Esophagus (tissue), 2 donors: ENCODE measurements at regions not wholly inside any gene's neighbourhood (a gene's known extent, or its start where the extent isn't known, plus 50 kb on each side); places are given as distances from the start of the nearest gene placed in this dataset.
"Not testable (repeated sequence)": the region's sequence is repeated elsewhere in the genome, so short reads cannot be mapped to it uniquely, and the experiment has no call there.

Experiments used
- H3K27ac ChIP-seq, 2 donors: one replicate each; pipeline ENCODE4 v1.5.1; 2013; ENCODE audit warnings: low read depth in 2 of 2, mild to moderate bottlenecking in 2 of 2, inconsistent platforms in 1 of 2, low read length in 1 of 2, moderate library complexity in 1 of 2
- H3K27me3 ChIP-seq, 2 donors: one replicate each; pipeline ENCODE4 v1.6.1; 2013; ENCODE audit warnings: low read length in 2 of 2, control low read depth in 1 of 2, mild to moderate bottlenecking in 1 of 2; ENCODE audit not compliant: insufficient read depth in 2 of 2, control insufficient read depth in 1 of 2
- H3K36me3 ChIP-seq, 2 donors: one replicate each; pipeline ENCODE4 v1.6.1; 2013; ENCODE audit warnings: low read length in 1 of 2; ENCODE audit not compliant: control insufficient read depth in 2 of 2, insufficient read depth in 2 of 2
- H3K4me1 ChIP-seq, 2 donors: one replicate each; pipeline ENCODE4 v1.6.1; 2013; ENCODE audit warnings: low read length in 1 of 2; ENCODE audit not compliant: control insufficient read depth in 2 of 2, insufficient read depth in 2 of 2
- H3K4me3 ChIP-seq, 2 donors: one replicate each; pipeline ENCODE4 v1.5.1; 2013; ENCODE audit warnings: low read length in 2 of 2, mild to moderate bottlenecking in 2 of 2, low read depth in 1 of 2, moderate library complexity in 1 of 2
- H3K9me3 ChIP-seq, 2 donors: one replicate each; pipeline ENCODE4 v1.6.1; 2013; ENCODE audit warnings: mild to moderate bottlenecking in 2 of 2, low read depth in 1 of 2, low read length in 1 of 2, moderate library complexity in 1 of 2; ENCODE audit not compliant: control insufficient read depth in 2 of 2, insufficient read depth in 1 of 2
- WGBS, 2 donors: extraction: QIAGEN DNeasy Blood & Tissue Kit; methylation state at CpG; one replicate each; pipeline ENCODE4 v1.1.7; 2013; 5-methylcytosine and 5-hydroxymethylcytosine counted together
- donor health status: healthy with polysubstance abuse.
- donor health status: Bipolar disorder and iron deficiency.

GRCh38 chr2:126989064-126989463 is 90.4 kb downstream of the TEX51 start:
- not testable (repeated sequence) for H3K36me3 ChIP-seq, H3K27me3 ChIP-seq, H3K4me3 ChIP-seq, H3K27ac ChIP-seq, H3K4me1 ChIP-seq, H3K9me3 ChIP-seq
- 94 to 96% methylated on average over 8 of the region's 8 CpGs for WGBS, 2 donors

GRCh38 chr2:126990200-126990599 is 91.5 kb downstream of the TEX51 start:
- Histone ChIP-seq H3K4me3 (no peak overlapping the region), H3K9me3 (no peaks in the 10 kb centered on the region), H3K27ac (no peak overlapping the region), H3K36me3 (no peaks in the 10 kb centered on the region), H3K27me3 (peaks cover 0 to 3% of the 10 kb centered on the region in 2 donors), H3K4me1 (no peaks in the 10 kb centered on the region)
- 83 to 90% methylated on average over 2 of the region's 2 CpGs for WGBS, 2 donors

GRCh38 chr2:126990605-126991532 is 92.2 kb downstream of the TEX51 start:
- Histone ChIP-seq H3K4me3 (no peak overlapping the region), H3K27me3 (peaks cover 0 to 3% of the 10 kb centered on the region in 2 donors), H3K9me3 (no peaks in the 10 kb centered on the region), H3K4me1 (no peaks in the 10 kb centered on the region), H3K27ac (no peak overlapping the region), H3K36me3 (no peaks in the 10 kb centered on the region)
- WGBS, 2 donors: 67 to 71% methylated on average over 12 of the region's 12 CpGs

- Histone ChIP-seq H3K4me3 (no peak overlapping the region), H3K27me3 (peaks cover 0 to 3% of the 10 kb centered on the region in 2 donors), H3K4me1 (no peaks in the 10 kb centered on the region), H3K27ac (no peak overlapping the region), H3K9me3 (no peaks in the 10 kb centered on the region), H3K36me3 (no peaks in the 10 kb centered on the region)
- 71 to 83% methylated on average over 2 of the region's 2 CpGs for WGBS, 2 donors
Observed at GRCh38 chr2:126994340-126994777, 95.7 kb downstream of the TEX51 start.

- Histone ChIP-seq H3K4me3 (no peak overlapping the region), H3K4me1 (no peaks in the 10 kb centered on the region)
Observed at GRCh38 chr2:126995621-126996377, 97.1 kb downstream of the TEX51 start.

GRCh38 chr2:126996378-126996699 is 97.6 kb downstream of the TEX51 start:
- Histone ChIP-seq H3K4me3 (no peak overlapping the region), H3K27ac (no peak overlapping the region), H3K36me3 (no peaks in the 10 kb centered on the region), H3K4me1 (no peaks in the 10 kb centered on the region), H3K9me3 (no peaks in the 10 kb centered on the region), H3K27me3 (no peaks in the 10 kb centered on the region)
- 73 to 76% methylated on average over 1 of the region's 1 CpG for WGBS, 2 donors

More at GRCh38 chr2:126995621-126996377, 97.1 kb downstream of the TEX51 start:
- 52 to 66% methylated on average over 5 of the region's 5 CpGs for WGBS, 2 donors
- H3K27me3 ChIP-seq: no peaks in the 10 kb centered on the region
- no peak overlapping the region for H3K27ac ChIP-seq
- H3K9me3 ChIP-seq: no peaks in the 10 kb centered on the region
- H3K36me3 ChIP-seq: no peaks in the 10 kb centered on the region
